Muscle of leg (tissue), 3 donors: ENCODE measurements at regions not wholly inside any gene's neighbourhood (a gene's known extent, or its start where the extent isn't known, plus 50 kb on each side); places are given as distances from the start of the nearest gene placed in this dataset.
"Not testable (repeated sequence)": the region's sequence is repeated elsewhere in the genome, so short reads cannot be mapped to it uniquely, and the experiment has no call there.

ENCODE experiments used
- DNase-seq: peaks from one replicate; pipeline ENCODE4 v3.0.0; 2013
- H3K27ac ChIP-seq: one replicate; pipeline ENCODE4 v1.5.1; 2013; ENCODE audit warnings: mild to moderate bottlenecking, low read length, control low read depth
- H3K27me3 ChIP-seq: one replicate; pipeline ENCODE4 v1.6.1; 2013; ENCODE audit warnings: low read length; ENCODE audit not compliant: control insufficient read depth, insufficient read depth
- H3K36me3 ChIP-seq: one replicate; pipeline ENCODE4 v1.6.1; 2013; ENCODE audit warnings: low read length; ENCODE audit not compliant: control insufficient read depth, insufficient read depth
- H3K4me1 ChIP-seq: one replicate; pipeline ENCODE4 v1.6.1; 2013; ENCODE audit warnings: low read length; ENCODE audit not compliant: control insufficient read depth, insufficient read depth
- H3K4me3 ChIP-seq: one replicate; pipeline ENCODE4 v1.5.1; 2013; ENCODE audit warnings: low read length, control low read depth
- H3K9me3 ChIP-seq: replicated peaks from 2 replicates; pipeline ENCODE4 v1.6.1; 2013; ENCODE audit warnings: low read depth, low read length; ENCODE audit not compliant: control insufficient read depth
- WGBS: methylation state at CpG from one replicate; pipeline ENCODE4 v1.1.5; 2013; ENCODE audit warnings: missing lambda C conversion rate; ENCODE audit not compliant: insufficient coverage; 5-methylcytosine and 5-hydroxymethylcytosine counted together

- no peaks in the 10 kb centered on the region for H3K36me3 ChIP-seq
Observed at GRCh38 chr14:89699071-89699470, 255.5 kb downstream of the EFCAB11 start.

GRCh38 chr14:89697281-89698060, 257.1 kb downstream of the EFCAB11 start:
- H3K9me3 ChIP-seq, result no peaks in the 10 kb centered on the region
- 90% methylated on average over 2 of the region's 8 CpGs for WGBS
- no peak for DNase-seq

More at GRCh38 chr14:89699071-89699470, 255.5 kb downstream of the EFCAB11 start:
- peaks cover 16% of the 10 kb centered on the region for H3K4me1 ChIP-seq
- 100% methylated on average over 1 of the region's 6 CpGs for WGBS
- H3K27me3 ChIP-seq, result no peaks in the 10 kb centered on the region
- H3K4me3 ChIP-seq, result no peak overlapping the region
- no peaks in the 10 kb centered on the region for H3K9me3 ChIP-seq
- H3K27ac ChIP-seq, result no peak overlapping the region
- peak; percentile 24 for DNase-seq

GRCh38 chr14:89695846-89696245, 258.7 kb downstream of the EFCAB11 start:
- H3K9me3 ChIP-seq, result no peaks in the 10 kb centered on the region
- H3K4me3 ChIP-seq, result no peak overlapping the region
- DNase-seq, result no peak
- no peaks in the 10 kb centered on the region for H3K36me3 ChIP-seq
- no peak overlapping the region for H3K27ac ChIP-seq
- no peaks in the 10 kb centered on the region for H3K27me3 ChIP-seq
- H3K4me1 ChIP-seq, result no peaks in the 10 kb centered on the region
- 71% methylated on average over 1 of the region's 2 CpGs for WGBS

More at GRCh38 chr14:89697281-89698060, 257.1 kb downstream of the EFCAB11 start:
- H3K4me3 ChIP-seq, result no peak overlapping the region
- peaks cover 11% of the 10 kb centered on the region for H3K4me1 ChIP-seq
- no peaks in the 10 kb centered on the region for H3K27me3 ChIP-seq
- H3K27ac ChIP-seq, result no peak overlapping the region
- H3K36me3 ChIP-seq, result no peaks in the 10 kb centered on the region

- no peak for DNase-seq
- Histone ChIP-seq H3K27me3 (no peaks in the 10 kb centered on the region), H3K4me3 (no peak overlapping the region), H3K9me3 (no peaks in the 10 kb centered on the region), H3K36me3 (no peaks in the 10 kb centered on the region), H3K4me1 (no peaks in the 10 kb centered on the region), H3K27ac (no peak overlapping the region)
- WGBS, result 95% methylated on average over 3 of the region's 7 CpGs
Observed at GRCh38 chr14:89690139-89690538, 264.4 kb downstream of the EFCAB11 start.

DNA sequence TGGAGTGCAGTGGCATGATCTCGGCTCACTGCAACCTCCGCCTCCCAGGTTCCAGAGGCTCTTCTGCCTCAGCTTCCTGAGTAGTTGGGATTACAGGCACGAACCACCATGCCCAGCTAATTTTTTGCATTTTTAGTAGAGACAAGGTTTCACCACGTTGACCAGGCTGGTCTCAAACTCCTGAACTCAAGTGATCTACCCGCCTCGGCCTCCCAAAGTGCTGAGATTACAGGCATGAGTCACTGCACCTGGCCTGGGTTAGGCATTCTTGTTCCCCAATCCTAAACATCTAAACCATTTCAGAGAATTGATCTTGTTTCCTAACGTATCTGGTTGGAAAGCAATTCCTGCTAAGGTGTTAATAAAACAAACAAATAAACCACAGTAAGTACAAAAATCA, 264.8 kb downstream of the EFCAB11 start:
- H3K36me3 ChIP-seq, H3K27me3 ChIP-seq, H3K9me3 ChIP-seq, H3K4me3 ChIP-seq, H3K4me1 ChIP-seq, H3K27ac ChIP-seq, DNase-seq: not testable (repeated sequence)
- 87% methylated on average over 5 of the region's 7 CpGs for WGBS

- no CpG with 5 or more reads among the region's 6 CpGs for WGBS
- Histone ChIP-seq H3K4me1 (no peaks in the 10 kb centered on the region), H3K36me3 (no peaks in the 10 kb centered on the region), H3K27ac (no peak overlapping the region), H3K4me3 (no peak overlapping the region), H3K27me3 (no peaks in the 10 kb centered on the region), H3K9me3 (peaks cover 6% of the 10 kb centered on the region)
- DNase-seq, result peak; percentile 37
Observed at GRCh38 chr14:89688507-89689211, 265.9 kb downstream of the EFCAB11 start.

- H3K27me3 ChIP-seq, H3K4me1 ChIP-seq, DNase-seq, H3K36me3 ChIP-seq, H3K4me3 ChIP-seq, H3K9me3 ChIP-seq, H3K27ac ChIP-seq: not testable (repeated sequence)
- WGBS, result no CpG with 5 or more reads among the region's 3 CpGs
Observed at GRCh38 chr14:89687129-89687528, 267.4 kb downstream of the EFCAB11 start.

DNA sequence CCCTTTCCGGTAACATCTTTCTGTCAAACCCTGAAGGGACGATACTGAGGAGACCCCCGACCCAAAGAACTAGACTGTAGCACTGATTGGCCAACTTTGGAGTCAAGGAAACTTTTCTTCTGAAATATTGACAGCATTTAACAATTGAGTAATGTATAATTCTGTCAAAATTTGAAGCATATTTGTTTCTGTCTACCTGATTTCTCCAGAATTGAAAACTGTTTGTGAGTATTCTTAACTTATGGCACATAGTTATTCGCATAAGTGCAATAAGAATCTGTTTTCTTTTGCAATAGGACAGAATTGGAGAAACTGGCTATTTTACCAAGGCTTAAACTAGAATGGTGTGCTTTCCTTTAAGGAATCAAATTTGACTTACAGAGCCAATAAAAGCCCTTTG, 267.1 kb upstream of the FOXN3 start:
- Histone ChIP-seq H3K36me3 (no peaks in the 10 kb centered on the region), H3K9me3 (peaks cover 6% of the 10 kb centered on the region), H3K4me1 (no peaks in the 10 kb centered on the region), H3K27ac (no peak overlapping the region), H3K4me3 (no peak overlapping the region), H3K27me3 (no peaks in the 10 kb centered on the region)
- WGBS, result 100% methylated on average over 1 of the region's 4 CpGs
- DNase-seq, result no peak

DNA sequence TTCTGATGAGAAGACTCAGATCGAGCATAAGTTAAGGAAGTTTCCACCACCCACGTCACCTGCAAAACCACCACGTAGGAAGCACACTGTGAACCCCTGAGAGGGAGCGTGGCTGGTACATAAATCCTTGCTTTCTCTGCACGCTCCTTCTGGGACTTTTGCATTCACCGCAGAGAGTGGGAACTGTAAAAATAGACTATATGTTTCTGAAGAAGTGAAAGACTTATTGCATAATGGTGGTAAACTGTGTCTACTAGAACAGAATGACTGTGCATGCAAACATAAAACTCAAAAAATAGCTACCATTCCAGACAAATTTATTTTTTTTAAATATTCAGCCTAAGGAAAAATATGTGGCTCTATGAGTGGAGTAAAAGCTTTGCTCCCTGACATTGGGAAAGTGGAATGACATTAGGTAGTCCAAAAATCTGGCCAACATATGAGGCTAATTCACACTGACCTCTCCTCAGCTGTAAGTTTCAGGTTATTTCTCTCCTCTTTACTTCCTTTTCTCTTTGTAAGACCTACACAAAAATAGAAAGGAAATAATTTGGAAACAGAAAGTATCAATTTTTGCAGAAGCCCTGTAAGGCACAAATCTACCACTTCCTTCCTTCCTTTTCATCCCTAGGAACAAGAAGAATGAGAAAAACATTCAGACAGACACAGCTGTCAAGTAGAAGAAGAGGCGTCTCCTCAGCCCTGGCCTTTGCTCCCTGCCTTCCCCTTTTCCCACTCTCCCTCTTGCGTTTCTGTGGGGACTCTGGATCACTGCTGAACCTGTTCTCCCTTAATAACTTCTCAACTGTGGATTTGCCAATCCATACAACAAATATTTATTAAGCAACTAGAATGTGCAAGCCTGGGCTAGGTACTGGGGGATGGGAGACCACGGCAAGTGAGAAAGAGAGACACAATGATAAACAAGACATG, 264.3 kb upstream of the FOXN3 start:
- peaks cover 6% of the 10 kb centered on the region for H3K9me3 ChIP-seq
- H3K4me3 ChIP-seq, result no peak overlapping the region
- H3K27ac ChIP-seq, result peak overlapping the region; percentile 13
- peak; percentile 62 for DNase-seq
- WGBS, result no CpG with 5 or more reads among the region's 9 CpGs
- no peaks in the 10 kb centered on the region for H3K4me1 ChIP-seq
- H3K27me3 ChIP-seq, result no peaks in the 10 kb centered on the region
- no peaks in the 10 kb centered on the region for H3K36me3 ChIP-seq

- Histone ChIP-seq H3K27me3 (no peaks in the 10 kb centered on the region), H3K27ac (no peak overlapping the region), H3K36me3 (no peaks in the 10 kb centered on the region), H3K4me1 (no peaks in the 10 kb centered on the region), H3K9me3 (peaks cover 6% of the 10 kb centered on the region), H3K4me3 (no peak overlapping the region)
- no CpG with 5 or more reads among the region's 4 CpGs for WGBS
- no peak for DNase-seq
Observed at GRCh38 chr14:89680156-89680555, 263.1 kb upstream of the FOXN3 start.
